HCT116 (cell line): ENCODE measurements at regions not wholly inside any gene's neighbourhood (a gene's known extent, or its start where the extent isn't known, plus 50 kb on each side); places are given as distances from the start of the nearest gene placed in this dataset.

Source experiments
- CTCF ChIP-seq, 3 experiments: fragments of 200-600 bp in 1 of 3; sonication (generic) in 1 of 3; IDR thresholded peaks in 2 of 3; conservative IDR thresholded peaks in 1 of 3; 2 replicates each; pipeline ENCODE4 v1.5.1; 2012 to 2017; ENCODE audit warnings: low read depth in 2 of 3, low read length in 2 of 3, antibody characterized with exemption in 1 of 3, borderline replicate concordance in 1 of 3, control low read depth in 1 of 3, mild to moderate bottlenecking in 1 of 3, mixed read lengths in 1 of 3, mixed run types in 1 of 3, moderate library complexity in 1 of 3; ENCODE audit not compliant: insufficient read depth in 1 of 3
- EZH2 ChIP-seq: fragments of 200-600 bp; sonication (generic); IDR thresholded peaks from 2 replicates; pipeline ENCODE4 v1.6.1; 2017; ENCODE audit warnings: antibody characterized with exemption, mixed run types
- EZH2phosphoT487 ChIP-seq: fragments of 200-600 bp; IDR thresholded peaks from 2 replicates; pipeline ENCODE4 v1.6.1; 2018; ENCODE audit warnings: antibody characterized with exemption, borderline replicate concordance
- POLR2AphosphoS5 ChIP-seq: IDR thresholded peaks from 2 replicates; pipeline ENCODE4 v1.6.1; 2011; ENCODE audit warnings: mild to moderate bottlenecking, low read depth, low read length, moderate library complexity
- SIN3A ChIP-seq: IDR thresholded peaks from 2 replicates; pipeline ENCODE4 v1.6.1; 2012; ENCODE audit warnings: low read depth
- SP1 ChIP-seq: IDR thresholded peaks from 2 replicates; pipeline ENCODE4 v1.6.1; 2012; ENCODE audit warnings: low read depth
- TCF7L2 ChIP-seq: IDR thresholded peaks from 2 replicates; pipeline ENCODE4 v1.7.0; 2011; ENCODE audit warnings: borderline replicate concordance, inconsistent platforms; ENCODE audit not compliant: insufficient read depth, insufficient read length; ENCODE audit errors: extremely low read depth
- YY1 ChIP-seq: IDR thresholded peaks from 2 replicates; pipeline ENCODE4 v1.6.1; 2011; ENCODE audit warnings: low read length, low read depth, moderate library complexity, mild to moderate bottlenecking; ENCODE audit not compliant: insufficient replicate concordance; ENCODE audit errors: extremely low read depth
- TF ChIP-seq, protein P1 (sequence below): IDR thresholded peaks from 2 replicates; pipeline ENCODE4 v1.6.1; 2012

DNA sequence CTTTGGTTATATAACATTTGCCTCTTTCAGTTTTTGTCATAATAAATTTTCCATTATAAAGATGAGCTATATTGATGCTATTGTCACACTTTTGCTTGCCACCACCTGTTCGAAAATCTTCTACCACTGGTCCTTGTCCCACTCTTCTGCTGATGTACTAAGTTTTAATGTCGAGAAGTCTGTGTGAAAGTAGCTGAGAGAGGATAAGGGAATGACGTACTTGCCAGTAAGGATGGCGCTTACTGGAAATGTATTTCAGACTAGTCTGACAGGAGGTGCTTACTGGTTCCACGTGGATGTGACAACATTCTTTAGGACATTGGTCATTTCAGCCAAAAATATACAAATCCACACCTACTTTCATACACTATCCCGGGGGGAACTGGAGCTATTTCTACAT lies 132.7 kb upstream of the NR3C2 start:
- TF ChIP-seq CTCF (IDR thresholded peaks at IDR 0.05 in 2 of 3, conservative IDR thresholded peaks at IDR 0.05 in 1 of 3; ENCODE audit: borderline replicate concordance in 1 of 3, insufficient read depth in 1 of 3, low read depth in 2 of 3, low read length in 2 of 3) (no peak), SP1 (no peak), YY1 (no peak), EZH2phosphoT487 (no peak), EZH2 (no peak), POLR2AphosphoS5 (no peak), SIN3A (no peak), TCF7L2 (no peak)
- TF ChIP-seq, protein P1, sequence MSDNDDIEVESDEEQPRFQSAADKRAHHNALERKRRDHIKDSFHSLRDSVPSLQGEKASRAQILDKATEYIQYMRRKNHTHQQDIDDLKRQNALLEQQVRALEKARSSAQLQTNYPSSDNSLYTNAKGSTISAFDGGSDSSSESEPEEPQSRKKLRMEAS = no peak
